ENCODE measurements at regions not wholly inside any gene's neighbourhood (a gene's known extent, or its start where the extent isn't known, plus 50 kb on each side); places are given as distances from the start of the nearest gene placed in this dataset.
"Not testable (repeated sequence)": the region's sequence is repeated elsewhere in the genome, so short reads cannot be mapped to it uniquely, and the experiment has no call there.

- DNase-seq = not testable (repeated sequence)
Measured at GRCh38 chr15:22519213-22519612, 60.5 kb downstream of the GOLGA6L22 start.

GRCh38 chr15:22526537-22526936, 67.8 kb downstream of the GOLGA6L22 start:
- not testable (repeated sequence) for DNase-seq

- not testable (repeated sequence) for DNase-seq
Measured at GRCh38 chr15:22527016-22527415, 68.3 kb downstream of the GOLGA6L22 start.

- DNase-seq = not testable (repeated sequence)
Measured at GRCh38 chr15:22529200-22529599, 70.5 kb downstream of the GOLGA6L22 start.

DNA sequence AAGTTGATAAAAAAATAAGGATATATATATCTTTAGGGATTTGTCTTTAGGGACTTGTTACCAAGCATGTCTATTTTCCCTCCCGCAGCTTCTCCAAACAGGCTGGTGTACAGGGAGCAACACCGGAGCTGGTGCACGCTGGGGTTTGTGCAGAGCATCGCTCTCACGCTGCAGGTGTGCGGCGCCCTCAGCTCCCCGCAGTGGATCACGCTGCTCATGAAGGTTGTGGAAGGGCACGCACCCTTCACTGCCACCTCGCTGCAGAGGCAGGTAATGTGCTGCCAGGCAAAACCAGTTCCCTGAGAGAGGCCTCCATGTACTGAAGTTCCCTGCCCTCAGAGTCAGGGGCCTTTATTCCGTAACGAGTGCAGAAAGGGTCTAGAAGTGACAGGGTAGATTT, 101.0 kb downstream of the GOLGA6L22 start:
- not testable (repeated sequence) for DNase-seq

- DNase-seq = not testable (repeated sequence)
Measured at GRCh38 chr15:22561716-22562115, 103.0 kb downstream of the GOLGA6L22 start.

- DNase-seq = not testable (repeated sequence)
Measured at GRCh38 chr15:22566510-22566909, 107.8 kb downstream of the GOLGA6L22 start.

DNA sequence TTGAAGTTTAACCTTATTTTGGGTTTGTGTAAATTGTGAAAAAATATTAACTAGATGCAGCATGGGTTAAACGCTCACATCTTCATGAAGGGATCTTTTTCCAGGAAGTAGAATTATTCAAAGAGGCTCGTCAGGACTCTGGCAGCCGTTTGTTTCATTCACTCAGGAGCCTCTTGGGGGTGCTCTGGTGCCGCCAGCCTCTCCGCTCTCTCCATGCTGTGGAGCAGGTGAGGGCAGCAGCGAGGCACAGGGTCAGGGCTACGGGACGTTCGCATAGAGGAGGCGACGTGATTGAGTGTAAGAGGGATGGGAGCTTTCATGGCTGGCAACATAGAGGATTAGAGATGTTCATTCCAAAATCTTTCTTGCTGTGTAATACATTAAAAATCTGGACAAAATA, 110.8 kb downstream of the GOLGA6L22 start:
- not testable (repeated sequence) for DNase-seq

DNA sequence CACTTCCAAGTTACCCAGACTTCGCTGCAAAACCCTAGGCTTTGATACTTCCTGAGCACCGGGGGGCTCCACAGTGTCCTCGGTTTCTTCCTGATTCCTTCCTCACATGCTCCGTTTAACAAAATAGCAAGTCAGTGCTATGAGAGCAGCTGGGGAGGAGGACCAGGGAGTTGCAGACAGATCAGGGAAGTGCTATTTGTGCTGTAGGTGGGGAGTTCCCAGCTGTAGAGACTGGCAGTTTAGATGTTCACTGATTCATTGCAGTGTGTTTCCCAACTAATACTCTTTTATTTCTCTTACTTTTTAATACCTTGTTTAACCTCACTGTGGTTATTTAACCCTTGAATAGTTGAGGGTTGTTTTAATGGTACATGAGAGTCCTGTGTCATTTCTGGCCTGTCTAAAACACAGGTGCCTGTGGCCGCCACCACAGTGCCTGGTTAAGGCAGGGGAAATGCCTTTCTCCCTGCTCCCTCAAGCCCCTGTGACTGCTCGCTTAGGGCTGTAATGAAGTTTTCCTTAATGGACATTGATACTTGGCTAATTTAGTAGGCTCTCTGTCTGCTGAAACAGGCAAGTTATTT, 113.5 kb downstream of the GOLGA6L22 start:
- not testable (repeated sequence) for DNase-seq

- not testable (repeated sequence) for DNase-seq
Measured at GRCh38 chr15:22572792-22573191, 114.1 kb downstream of the GOLGA6L22 start.

GRCh38 chr15:22577828-22578227, 119.1 kb downstream of the GOLGA6L22 start:
- DNase-seq = not testable (repeated sequence)

DNA sequence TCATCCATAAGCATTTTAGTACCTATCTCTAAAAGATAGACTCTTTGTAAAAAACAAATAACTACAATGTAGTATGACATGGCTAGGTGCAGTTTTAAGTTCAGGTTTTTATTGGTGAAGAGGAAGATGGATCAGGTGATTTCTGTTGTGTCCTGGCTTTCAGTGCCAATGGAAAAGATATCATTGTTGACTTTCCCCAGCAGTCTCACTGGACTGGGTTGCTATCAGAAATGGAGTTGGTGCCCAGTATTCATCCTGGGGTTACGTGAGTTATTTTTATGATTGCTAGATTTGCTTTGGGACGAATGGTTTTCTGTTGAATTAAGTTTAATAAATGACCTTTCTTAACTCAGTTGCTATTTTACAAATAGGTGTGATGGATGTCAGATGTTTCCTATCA, 120.5 kb downstream of the GOLGA6L22 start:
- DNase-seq = not testable (repeated sequence)

- not testable (repeated sequence) for DNase-seq
Measured at GRCh38 chr15:22587391-22587790, 128.7 kb downstream of the GOLGA6L22 start.

GRCh38 chr15:22598552-22598951, 139.8 kb downstream of the GOLGA6L22 start:
- DNase-seq = not testable (repeated sequence)

GRCh38 chr15:22599526-22600320, 141.0 kb downstream of the GOLGA6L22 start:
- DNase-seq = not testable (repeated sequence)

GRCh38 chr15:22616976-22617375, 158.3 kb downstream of the GOLGA6L22 start:
- not testable (repeated sequence) for DNase-seq

DNA sequence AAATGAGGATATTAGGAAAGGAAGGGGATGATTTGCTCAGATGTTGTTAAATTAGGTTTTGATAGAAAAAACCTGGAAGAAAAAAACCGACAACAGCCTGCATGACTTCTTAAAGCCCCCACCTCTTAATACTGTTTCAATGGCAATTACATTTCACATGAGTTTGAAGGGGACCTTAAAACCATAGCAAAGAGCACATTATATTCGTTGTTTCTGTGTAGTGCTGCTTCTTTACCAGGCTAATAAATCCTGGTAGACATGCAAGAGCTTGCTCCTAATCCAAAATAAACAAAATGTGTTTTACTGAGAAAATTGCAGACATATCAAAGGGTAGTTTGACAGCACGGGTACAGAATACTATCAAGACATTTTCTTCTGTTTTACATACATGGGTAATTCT, 154.7 kb upstream of the NIPA1 start:
- DNase-seq = not testable (repeated sequence)

DNA sequence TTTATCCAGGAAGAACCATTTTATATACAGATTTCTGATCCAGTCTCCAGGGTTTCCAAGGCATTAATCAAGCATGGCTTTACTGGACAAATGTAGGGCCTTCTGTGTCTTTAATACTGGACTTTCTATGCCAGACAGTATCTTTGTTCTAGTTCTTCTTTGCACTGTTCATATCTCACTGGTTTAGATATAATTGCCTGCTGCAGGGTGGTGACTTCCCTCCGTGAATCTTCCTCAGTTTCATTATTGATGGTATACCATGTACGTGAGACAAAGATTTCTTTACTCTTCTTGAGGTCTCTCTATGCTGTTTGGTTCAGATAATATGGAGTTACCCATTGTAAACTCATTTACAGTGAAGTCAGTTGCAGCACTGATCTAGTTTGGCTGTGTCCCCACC, 146.5 kb upstream of the NIPA1 start:
- not testable (repeated sequence) for DNase-seq

GRCh38 chr15:22649458-22649857, 137.0 kb upstream of the NIPA1 start:
- not testable (repeated sequence) for DNase-seq

DNA sequence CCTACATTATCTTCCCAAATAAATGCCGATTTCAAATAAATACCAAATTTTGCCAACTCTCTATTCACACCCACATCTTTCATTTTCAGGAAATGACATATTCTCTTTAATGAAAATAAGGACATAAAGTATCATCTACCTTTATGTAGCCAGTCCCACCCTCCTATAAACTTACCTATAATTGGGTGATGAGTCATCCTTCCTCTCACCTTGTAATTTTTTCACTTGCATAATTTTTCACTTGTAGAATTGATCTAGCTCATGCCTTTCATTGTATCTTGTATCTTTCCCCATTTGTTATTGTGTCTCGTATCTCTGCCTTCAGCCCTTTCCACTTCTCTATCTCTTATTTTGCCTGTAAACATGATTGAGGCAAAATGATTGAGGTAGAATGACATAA, 135.3 kb upstream of the NIPA1 start:
- not testable (repeated sequence) for DNase-seq

DNA sequence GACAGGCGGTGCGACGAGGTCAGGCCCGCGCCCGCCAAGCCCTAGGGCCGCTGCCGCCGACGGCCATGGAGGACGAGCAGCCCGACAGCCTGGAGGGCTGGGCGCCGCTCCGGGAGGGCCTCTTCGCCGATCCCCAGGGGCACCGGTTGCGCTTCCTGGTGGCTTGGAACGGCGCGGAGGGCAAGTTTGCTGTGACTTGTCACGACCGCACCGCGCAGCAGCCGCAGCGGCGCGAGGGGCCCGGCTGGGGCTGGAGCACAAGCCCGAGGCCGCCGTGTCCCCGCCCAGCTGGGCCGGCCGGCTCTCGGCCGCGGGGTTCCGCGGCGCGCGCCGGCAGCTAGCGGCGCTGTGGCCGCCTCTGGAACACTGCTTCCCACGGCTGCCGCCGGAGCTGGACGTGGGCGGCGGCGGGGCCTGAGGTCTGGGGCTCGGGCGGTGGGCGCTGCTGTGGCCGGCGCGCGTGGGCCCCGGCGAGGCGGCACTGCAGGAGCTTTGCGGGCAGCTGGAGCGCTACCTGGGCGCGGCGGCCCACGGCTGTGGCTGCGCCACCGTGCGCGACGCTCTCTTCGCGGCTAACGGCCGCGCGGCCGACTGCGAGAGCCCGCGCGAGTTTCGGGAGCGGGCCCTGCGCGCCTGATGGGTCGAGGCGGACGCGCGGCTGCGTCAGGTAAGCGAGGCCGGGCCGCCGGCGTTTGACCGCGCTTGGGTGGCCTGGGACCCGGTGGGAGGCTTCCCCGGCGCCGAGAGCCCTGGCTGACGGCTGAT, 122.0 kb upstream of the NIPA1 start:
- DNase-seq = peak; percentile 23

DNA sequence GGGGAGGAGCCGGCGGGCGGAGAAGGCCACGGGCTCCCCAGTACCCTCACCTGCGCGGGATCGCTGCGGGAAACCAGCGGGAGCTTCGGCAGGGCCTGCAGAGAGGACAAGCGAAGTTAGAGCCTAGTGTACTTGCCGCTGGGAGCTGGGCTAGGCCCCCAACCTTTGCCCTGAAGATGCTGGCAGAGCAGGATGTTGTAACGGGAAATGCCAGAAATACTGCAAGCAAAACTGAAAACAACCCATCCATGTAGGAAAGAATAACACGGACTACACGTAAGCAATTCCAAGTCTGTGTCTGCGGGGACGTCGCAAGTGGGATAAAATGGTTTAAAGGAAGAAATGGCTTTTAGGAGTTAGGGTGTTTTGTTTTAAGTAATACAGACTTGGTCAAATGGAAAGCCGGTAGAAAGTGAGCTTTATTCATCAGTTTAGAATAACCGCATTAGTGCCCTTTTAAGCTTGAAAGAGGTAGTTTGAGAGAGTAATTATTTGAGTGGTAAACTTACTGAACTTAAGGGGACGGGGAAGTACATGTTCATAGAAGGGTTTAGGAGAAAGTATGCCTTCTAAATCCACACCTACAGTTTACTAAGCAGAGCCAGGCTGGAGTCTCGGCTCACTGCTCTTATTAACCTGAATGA, 121.3 kb upstream of the NIPA1 start:
- peak; percentile 42 for DNase-seq

Measured in renal pelvis (tissue), 1 donor.